RWPE1 (cell line): ENCODE measurements at regions not wholly inside any gene's neighbourhood (a gene's known extent, or its start where the extent isn't known, plus 50 kb on each side); places are given as distances from the start of the nearest gene placed in this dataset.
A peak's percentile ranks its signal among the peaks of the same experiment; 100 is the strongest.

Source experiments
- CTCF ChIA-PET: fragments of 350-600 bp; sonication (Branson Sonifier 250); formaldehyde crosslinking; extraction: SDS; loops from one replicate; lab custom pipeline; 2021; lab: Yijun Ruan, JAX
- POLR2A ChIA-PET: fragments of 400-600 bp; formaldehyde crosslinking; extraction: SDS; loops from one replicate; lab custom pipeline; 2020; ENCODE audit warnings: antibody characterized with exemption; ENCODE audit not compliant: low non-redundant PET; lab: Yijun Ruan, JAX
- DNase-seq: peaks from one replicate; pipeline ENCODE4 v3.0.0; 2012; ENCODE audit warnings: low spot score
- H3K27ac ChIP-seq: fragments of 450-650 bp; 2 replicates; pipeline ENCODE4 v1.5.1; 2017
- CTCF ChIP-seq: fragments of 450-650 bp; conservative IDR thresholded peaks from 2 replicates; pipeline ENCODE4 v1.5.1; 2017; ENCODE audit warnings: low read depth, mild to moderate bottlenecking

- no peak for TF ChIP-seq CTCF
- ChIA-PET CTCF (interaction anchor here (0.6 kb wide), 1 partner anchor 162 kb away, joined by 3 read pairs; no protein-coding TSS in a partner anchor), POLR2A (no interaction called here)
- no peak for DNase-seq
- H3K27ac ChIP-seq, result no peak overlapping the region
Measured at GRCh38 chr3:66863205-66864111, 134.6 kb upstream of the KBTBD8 start.

GRCh38 chr3:66884659-66885058 lies 113.4 kb upstream of the KBTBD8 start:
- DNase-seq, result no peak
- ChIA-PET CTCF (no interaction called here), POLR2A (no interaction called here)
- H3K27ac ChIP-seq, result no peak overlapping the region
- no peak for TF ChIP-seq CTCF

GRCh38 chr3:66885326-66886000 lies 112.6 kb upstream of the KBTBD8 start:
- CTCF ChIA-PET, result no interaction called here
- no peak overlapping the region for H3K27ac ChIP-seq
- POLR2A ChIA-PET, result no interaction called here
- peak; percentile 4 for DNase-seq
- TF ChIP-seq CTCF, result no peak

GRCh38 chr3:66889750-66890494 lies 108.2 kb upstream of the KBTBD8 start:
- ChIA-PET POLR2A (no interaction called here), CTCF (no interaction called here)
- DNase-seq, result no peak
- H3K27ac ChIP-seq, result no peak overlapping the region
- no peak for TF ChIP-seq CTCF

- DNase-seq, result no peak
- POLR2A ChIA-PET, result no interaction called here
- no peak for TF ChIP-seq CTCF
- CTCF ChIA-PET, result interaction anchor here (0.6 kb wide), 1 partner anchor 40 kb away, joined by 3 read pairs; no protein-coding TSS in a partner anchor
- H3K27ac ChIP-seq, result no peak overlapping the region
Measured at GRCh38 chr3:66898155-66898554, 100.0 kb upstream of the KBTBD8 start.

- DNase-seq, result no peak
- ChIA-PET CTCF (interaction anchor here (0.5 to 0.6 kb wide), 2 partner anchors 20 to 41 kb away, joined by 4 read pairs; no protein-coding TSS in a partner anchor), POLR2A (no interaction called here)
- H3K27ac ChIP-seq, result no peak overlapping the region
- no peak for TF ChIP-seq CTCF
Measured at GRCh38 chr3:66904336-66904735, 93.8 kb upstream of the KBTBD8 start.
